Keratinocyte (primary cell): ENCODE measurements at regions not wholly inside any gene's neighbourhood (a gene's known extent, or its start where the extent isn't known, plus 50 kb on each side); places are given as distances from the start of the nearest gene placed in this dataset.

Experiments
- CTCF ChIP-seq, 3 experiments: IDR thresholded peaks in 1 of 3; conservative IDR thresholded peaks in 1 of 3; optimal IDR thresholded peaks in 1 of 3; 2 replicates in 2 of 3; 3 replicates in 1 of 3; pipeline versions ENCODE3 to v1.5.1; 2011; ENCODE audit warnings: low read length in 3 of 3, mild to moderate bottlenecking in 3 of 3, moderate library complexity in 2 of 3, control low read depth in 1 of 3, inconsistent platforms in 1 of 3; ENCODE audit not compliant: insufficient read depth in 2 of 3; ENCODE audit errors: extremely low read depth in 1 of 3
- EZH2 ChIP-seq: IDR thresholded peaks from one replicate; pipeline ENCODE4 v1.6.1; 2012; ENCODE audit warnings: inconsistent platforms, mild to moderate bottlenecking, low read length, moderate library complexity

GRCh38 chr2:226560325-226560724, 239.3 kb downstream of the IRS1 start:
- TF ChIP-seq CTCF (optimal IDR thresholded peaks at IDR 0.05 in 1 of 3, IDR thresholded peaks at IDR 0.05 in 1 of 3, conservative IDR thresholded peaks at IDR 0.05 in 1 of 3; ENCODE audit: extremely low read depth in 1 of 3, insufficient read depth in 2 of 3, low read length in 3 of 3) (no peak), EZH2 (no peak)
